ENCODE measurements at regions not wholly inside any gene's neighbourhood (a gene's known extent, or its start where the extent isn't known, plus 50 kb on each side); places are given as distances from the start of the nearest gene placed in this dataset.
A peak's percentile ranks its signal among the peaks of the same experiment; 100 is the strongest.

DNA sequence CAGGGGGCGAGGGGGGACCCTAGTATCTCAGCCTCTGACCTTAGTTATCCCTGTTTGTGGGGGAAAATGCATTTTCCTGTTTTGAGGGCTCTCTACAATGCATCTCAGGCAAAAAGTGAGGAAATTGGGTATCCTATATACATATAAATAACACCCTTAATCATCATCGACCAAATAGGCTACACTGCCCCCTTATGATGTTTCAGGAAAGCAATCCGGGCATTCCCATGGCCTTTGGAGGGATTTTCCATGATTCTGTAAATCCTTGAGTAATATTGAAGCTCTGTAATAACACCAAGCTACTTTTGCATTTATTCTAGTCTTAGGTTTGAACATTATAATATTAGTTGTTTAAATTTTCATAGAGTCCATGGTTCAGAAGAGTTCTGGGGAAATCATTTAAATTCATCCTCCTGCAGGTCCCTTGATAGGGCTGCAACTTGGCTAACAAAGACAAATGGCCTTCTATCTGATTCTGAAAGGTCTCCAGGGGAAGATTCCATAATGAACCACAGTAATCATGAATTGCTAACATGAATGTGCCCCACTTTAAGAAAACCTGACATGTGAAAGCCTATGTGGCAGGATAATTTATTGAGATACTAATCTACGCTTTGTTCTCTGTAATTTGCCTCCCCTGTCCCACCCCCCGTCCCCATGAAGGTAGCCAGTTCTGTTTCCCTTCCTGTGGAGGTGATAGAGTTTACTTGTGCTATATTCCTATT is 91.5 kb upstream of the SCOC start:
- CTCF ChIA-PET, result interaction anchor here (0.8 to 1.5 kb wide), 4 partner anchors 9 to 202 kb away, joined by 3 to 6 read pairs (median 4); no protein-coding TSS in a partner anchor
- Mint-ChIP-seq H3K4me3 (no peak overlapping the region), H3K36me3 (no peaks in the 10 kb centered on the region; the same call in 1 of the 2 replicates), H3K27ac (no peak overlapping the region), H3K9me3 (peaks cover 16% of the 10 kb centered on the region), H3K27me3 (ENCODE audit: low read depth) (no peaks in the 10 kb centered on the region), H3K4me1 (peaks cover 11% of the 10 kb centered on the region)
- TF ChIP-seq ZNF219 (CRISPR knock-in tag; IDR thresholded peaks at IDR 0.05; ENCODE audit: borderline replicate concordance) (no peak), FOXK1 (CRISPR knock-in tag; IDR thresholded peaks at IDR 0.05) (no peak), SOX15 (CRISPR knock-in tag; IDR thresholded peaks at IDR 0.05) (no peak), FOXJ3 (CRISPR knock-in tag; IDR thresholded peaks at IDR 0.05; ENCODE audit: borderline replicate concordance) (no peak)
- TF ChIP-seq, protein P1, sequence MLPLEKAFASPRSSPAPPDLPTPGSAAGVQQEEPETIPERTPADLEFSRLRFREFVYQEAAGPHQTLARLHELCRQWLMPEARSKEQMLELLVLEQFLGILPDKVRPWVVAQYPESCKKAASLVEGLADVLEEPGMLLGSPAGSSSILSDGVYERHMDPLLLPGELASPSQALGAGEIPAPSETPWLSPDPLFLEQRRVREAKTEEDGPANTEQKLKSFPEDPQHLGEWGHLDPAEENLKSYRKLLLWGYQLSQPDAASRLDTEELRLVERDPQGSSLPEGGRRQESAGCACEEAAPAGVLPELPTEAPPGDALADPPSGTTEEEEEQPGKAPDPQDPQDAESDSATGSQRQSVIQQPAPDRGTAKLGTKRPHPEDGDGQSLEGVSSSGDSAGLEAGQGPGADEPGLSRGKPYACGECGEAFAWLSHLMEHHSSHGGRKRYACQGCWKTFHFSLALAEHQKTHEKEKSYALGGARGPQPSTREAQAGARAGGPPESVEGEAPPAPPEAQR (CRISPR knock-in tag; IDR thresholded peaks at IDR 0.05), result no peak
- TF ChIP-seq, protein P2, sequence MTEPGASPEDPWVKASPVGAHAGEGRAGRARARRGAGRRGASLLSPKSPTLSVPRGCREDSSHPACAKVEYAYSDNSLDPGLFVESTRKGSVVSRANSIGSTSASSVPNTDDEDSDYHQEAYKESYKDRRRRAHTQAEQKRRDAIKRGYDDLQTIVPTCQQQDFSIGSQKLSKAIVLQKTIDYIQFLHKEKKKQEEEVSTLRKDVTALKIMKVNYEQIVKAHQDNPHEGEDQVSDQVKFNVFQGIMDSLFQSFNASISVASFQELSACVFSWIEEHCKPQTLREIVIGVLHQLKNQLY (CRISPR knock-in tag; IDR thresholded peaks at IDR 0.05), result no peak
- TF ChIP-seq, protein P3, sequence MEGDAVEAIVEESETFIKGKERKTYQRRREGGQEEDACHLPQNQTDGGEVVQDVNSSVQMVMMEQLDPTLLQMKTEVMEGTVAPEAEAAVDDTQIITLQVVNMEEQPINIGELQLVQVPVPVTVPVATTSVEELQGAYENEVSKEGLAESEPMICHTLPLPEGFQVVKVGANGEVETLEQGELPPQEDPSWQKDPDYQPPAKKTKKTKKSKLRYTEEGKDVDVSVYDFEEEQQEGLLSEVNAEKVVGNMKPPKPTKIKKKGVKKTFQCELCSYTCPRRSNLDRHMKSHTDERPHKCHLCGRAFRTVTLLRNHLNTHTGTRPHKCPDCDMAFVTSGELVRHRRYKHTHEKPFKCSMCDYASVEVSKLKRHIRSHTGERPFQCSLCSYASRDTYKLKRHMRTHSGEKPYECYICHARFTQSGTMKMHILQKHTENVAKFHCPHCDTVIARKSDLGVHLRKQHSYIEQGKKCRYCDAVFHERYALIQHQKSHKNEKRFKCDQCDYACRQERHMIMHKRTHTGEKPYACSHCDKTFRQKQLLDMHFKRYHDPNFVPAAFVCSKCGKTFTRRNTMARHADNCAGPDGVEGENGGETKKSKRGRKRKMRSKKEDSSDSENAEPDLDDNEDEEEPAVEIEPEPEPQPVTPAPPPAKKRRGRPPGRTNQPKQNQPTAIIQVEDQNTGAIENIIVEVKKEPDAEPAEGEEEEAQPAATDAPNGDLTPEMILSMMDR (IDR thresholded peaks at IDR 0.05), result no peak
- TF ChIP-seq, protein P4, sequence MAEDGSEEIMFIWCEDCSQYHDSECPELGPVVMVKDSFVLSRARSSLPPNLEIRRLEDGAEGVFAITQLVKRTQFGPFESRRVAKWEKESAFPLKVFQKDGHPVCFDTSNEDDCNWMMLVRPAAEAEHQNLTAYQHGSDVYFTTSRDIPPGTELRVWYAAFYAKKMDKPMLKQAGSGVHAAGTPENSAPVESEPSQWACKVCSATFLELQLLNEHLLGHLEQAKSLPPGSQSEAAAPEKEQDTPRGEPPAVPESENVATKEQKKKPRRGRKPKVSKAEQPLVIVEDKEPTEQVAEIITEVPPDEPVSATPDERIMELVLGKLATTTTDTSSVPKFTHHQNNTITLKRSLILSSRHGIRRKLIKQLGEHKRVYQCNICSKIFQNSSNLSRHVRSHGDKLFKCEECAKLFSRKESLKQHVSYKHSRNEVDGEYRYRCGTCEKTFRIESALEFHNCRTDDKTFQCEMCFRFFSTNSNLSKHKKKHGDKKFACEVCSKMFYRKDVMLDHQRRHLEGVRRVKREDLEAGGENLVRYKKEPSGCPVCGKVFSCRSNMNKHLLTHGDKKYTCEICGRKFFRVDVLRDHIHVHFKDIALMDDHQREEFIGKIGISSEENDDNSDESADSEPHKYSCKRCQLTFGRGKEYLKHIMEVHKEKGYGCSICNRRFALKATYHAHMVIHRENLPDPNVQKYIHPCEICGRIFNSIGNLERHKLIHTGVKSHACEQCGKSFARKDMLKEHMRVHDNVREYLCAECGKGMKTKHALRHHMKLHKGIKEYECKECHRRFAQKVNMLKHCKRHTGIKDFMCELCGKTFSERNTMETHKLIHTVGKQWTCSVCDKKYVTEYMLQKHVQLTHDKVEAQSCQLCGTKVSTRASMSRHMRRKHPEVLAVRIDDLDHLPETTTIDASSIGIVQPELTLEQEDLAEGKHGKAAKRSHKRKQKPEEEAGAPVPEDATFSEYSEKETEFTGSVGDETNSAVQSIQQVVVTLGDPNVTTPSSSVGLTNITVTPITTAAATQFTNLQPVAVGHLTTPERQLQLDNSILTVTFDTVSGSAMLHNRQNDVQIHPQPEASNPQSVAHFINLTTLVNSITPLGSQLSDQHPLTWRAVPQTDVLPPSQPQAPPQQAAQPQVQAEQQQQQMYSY (CRISPR knock-in tag; IDR thresholded peaks at IDR 0.05), result no peak
- DNase-seq (ENCODE audit: low spot score) (no peak), ATAC-seq (peak; percentile 60; the same call in 1 of the 2 replicates)
- POLR2A ChIA-PET, result interaction anchor here (0.6 kb wide), 1 partner anchor 1737 kb away, joined by 4 read pairs; no protein-coding TSS in a partner anchor

DNA sequence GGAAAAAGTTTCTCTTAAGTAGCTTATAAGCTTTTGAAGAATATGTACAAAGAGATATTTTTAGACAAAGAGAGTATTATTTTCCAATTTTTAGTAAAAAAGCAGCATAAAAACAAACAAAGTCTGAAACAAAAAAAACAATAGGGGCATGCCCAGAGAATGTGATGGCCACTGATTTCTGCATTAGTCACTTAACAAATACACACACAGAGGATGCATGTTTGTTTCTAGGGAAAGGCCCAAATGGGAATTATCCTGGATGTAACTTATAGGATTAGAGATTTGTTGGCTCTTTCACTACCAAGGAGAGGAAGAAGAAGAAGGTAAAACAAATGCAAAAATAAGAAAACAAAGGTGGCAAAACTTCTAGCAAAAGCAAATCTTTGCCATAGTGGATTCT is 95.9 kb upstream of the SCOC start:
- Mint-ChIP-seq H3K36me3 (no peaks in the 10 kb centered on the region; the same call in 1 of the 2 replicates), H3K4me1 (peaks cover 11% of the 10 kb centered on the region), H3K27ac (no peak overlapping the region), H3K4me3 (no peak overlapping the region), H3K27me3 (ENCODE audit: low read depth) (no peaks in the 10 kb centered on the region), H3K9me3 (peaks cover 16% of the 10 kb centered on the region)
- no peak for ATAC-seq
- DNase-seq (ENCODE audit: low spot score), result no peak
- CTCF ChIA-PET, result interaction anchor here (1.6 kb wide), 1 partner anchor 53 kb away, joined by 4 read pairs; no protein-coding TSS in a partner anchor
- POLR2A ChIA-PET, result interaction anchor here (0.6 kb wide), 1 partner anchor 257 kb away, joined by 3 read pairs; no protein-coding TSS in a partner anchor
- TF ChIP-seq, protein P3 (IDR thresholded peaks at IDR 0.05), result no peak
- TF ChIP-seq, protein P5, sequence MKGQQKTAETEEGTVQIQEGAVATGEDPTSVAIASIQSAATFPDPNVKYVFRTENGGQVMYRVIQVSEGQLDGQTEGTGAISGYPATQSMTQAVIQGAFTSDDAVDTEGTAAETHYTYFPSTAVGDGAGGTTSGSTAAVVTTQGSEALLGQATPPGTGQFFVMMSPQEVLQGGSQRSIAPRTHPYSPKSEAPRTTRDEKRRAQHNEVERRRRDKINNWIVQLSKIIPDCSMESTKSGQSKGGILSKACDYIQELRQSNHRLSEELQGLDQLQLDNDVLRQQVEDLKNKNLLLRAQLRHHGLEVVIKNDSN (CRISPR knock-in tag; IDR thresholded peaks at IDR 0.05), result no peak
- TF ChIP-seq, protein P6, sequence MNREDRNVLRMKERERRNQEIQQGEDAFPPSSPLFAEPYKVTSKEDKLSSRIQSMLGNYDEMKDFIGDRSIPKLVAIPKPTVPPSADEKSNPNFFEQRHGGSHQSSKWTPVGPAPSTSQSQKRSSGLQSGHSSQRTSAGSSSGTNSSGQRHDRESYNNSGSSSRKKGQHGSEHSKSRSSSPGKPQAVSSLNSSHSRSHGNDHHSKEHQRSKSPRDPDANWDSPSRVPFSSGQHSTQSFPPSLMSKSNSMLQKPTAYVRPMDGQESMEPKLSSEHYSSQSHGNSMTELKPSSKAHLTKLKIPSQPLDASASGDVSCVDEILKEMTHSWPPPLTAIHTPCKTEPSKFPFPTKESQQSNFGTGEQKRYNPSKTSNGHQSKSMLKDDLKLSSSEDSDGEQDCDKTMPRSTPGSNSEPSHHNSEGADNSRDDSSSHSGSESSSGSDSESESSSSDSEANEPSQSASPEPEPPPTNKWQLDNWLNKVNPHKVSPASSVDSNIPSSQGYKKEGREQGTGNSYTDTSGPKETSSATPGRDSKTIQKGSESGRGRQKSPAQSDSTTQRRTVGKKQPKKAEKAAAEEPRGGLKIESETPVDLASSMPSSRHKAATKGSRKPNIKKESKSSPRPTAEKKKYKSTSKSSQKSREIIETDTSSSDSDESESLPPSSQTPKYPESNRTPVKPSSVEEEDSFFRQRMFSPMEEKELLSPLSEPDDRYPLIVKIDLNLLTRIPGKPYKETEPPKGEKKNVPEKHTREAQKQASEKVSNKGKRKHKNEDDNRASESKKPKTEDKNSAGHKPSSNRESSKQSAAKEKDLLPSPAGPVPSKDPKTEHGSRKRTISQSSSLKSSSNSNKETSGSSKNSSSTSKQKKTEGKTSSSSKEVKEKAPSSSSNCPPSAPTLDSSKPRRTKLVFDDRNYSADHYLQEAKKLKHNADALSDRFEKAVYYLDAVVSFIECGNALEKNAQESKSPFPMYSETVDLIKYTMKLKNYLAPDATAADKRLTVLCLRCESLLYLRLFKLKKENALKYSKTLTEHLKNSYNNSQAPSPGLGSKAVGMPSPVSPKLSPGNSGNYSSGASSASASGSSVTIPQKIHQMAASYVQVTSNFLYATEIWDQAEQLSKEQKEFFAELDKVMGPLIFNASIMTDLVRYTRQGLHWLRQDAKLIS (CRISPR knock-in tag; IDR thresholded peaks at IDR 0.05; ENCODE audit: borderline replicate concordance), result no peak
- TF ChIP-seq JUN (CRISPR knock-in tag; IDR thresholded peaks at IDR 0.05) (no peak), NFATC4 (CRISPR knock-in tag; IDR thresholded peaks at IDR 0.05) (no peak), ESRRA (CRISPR knock-in tag; IDR thresholded peaks at IDR 0.05; ENCODE audit: borderline replicate concordance) (no peak)
- TF ChIP-seq, protein P7, sequence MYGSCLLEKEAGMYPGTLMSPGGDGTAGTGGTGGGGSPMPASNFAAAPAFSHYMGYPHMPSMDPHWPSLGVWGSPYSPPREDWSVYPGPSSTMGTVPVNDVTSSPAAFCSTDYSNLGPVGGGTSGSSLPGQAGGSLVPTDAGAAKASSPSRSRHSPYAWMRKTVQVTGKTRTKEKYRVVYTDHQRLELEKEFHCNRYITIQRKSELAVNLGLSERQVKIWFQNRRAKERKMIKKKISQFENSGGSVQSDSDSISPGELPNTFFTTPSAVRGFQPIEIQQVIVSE (CRISPR knock-in tag; IDR thresholded peaks at IDR 0.05; ENCODE audit: borderline replicate concordance), result no peak
- TF ChIP-seq, protein P8, sequence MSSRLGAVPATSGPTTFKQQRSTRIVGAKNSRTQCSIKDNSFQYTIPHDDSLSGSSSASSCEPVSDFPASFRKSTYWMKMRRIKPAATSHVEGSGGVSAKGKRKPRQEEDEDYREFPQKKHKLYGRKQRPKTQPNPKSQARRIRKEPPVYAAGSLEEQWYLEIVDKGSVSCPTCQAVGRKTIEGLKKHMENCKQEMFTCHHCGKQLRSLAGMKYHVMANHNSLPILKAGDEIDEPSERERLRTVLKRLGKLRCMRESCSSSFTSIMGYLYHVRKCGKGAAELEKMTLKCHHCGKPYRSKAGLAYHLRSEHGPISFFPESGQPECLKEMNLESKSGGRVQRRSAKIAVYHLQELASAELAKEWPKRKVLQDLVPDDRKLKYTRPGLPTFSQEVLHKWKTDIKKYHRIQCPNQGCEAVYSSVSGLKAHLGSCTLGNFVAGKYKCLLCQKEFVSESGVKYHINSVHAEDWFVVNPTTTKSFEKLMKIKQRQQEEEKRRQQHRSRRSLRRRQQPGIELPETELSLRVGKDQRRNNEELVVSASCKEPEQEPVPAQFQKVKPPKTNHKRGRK (CRISPR knock-in tag; IDR thresholded peaks at IDR 0.05; ENCODE audit: borderline replicate concordance), result no peak

Data from WTC11 (cell line).